Activated CD4-positive, CD25-positive, alpha-beta regulatory T cell treated with anti-CD3 and anti-CD28 coated beads, Interleukin-2, amount 50 U/mL, for 24 hours (primary cell): ENCODE measurements at regions not wholly inside any gene's neighbourhood (a gene's known extent, or its start where the extent isn't known, plus 50 kb on each side); places are given as distances from the start of the nearest gene placed in this dataset.
"Not testable (repeated sequence)": the region's sequence is repeated elsewhere in the genome, so short reads cannot be mapped to it uniquely, and the experiment has no call there.

Source experiments
- ATAC-seq, 2 donors: fragments of 150-1000 bp; cut with Tn5 transposase; one replicate each; pipeline ENCODE4 v1.10.0; 2021; ENCODE audit warnings: mild to moderate bottlenecking in 1 of 2, moderate library complexity in 1 of 2

GRCh38 chr2:48228345-48228684 is 86.2 kb upstream of the FOXN2 start:
- ATAC-seq = no peak

- ATAC-seq = no peak
Observed at GRCh38 chr2:48229063-48229462, 85.4 kb upstream of the FOXN2 start.

GRCh38 chr2:48230834-48231233 is 83.6 kb upstream of the FOXN2 start:
- no peak for ATAC-seq

GRCh38 chr2:48232351-48232750 is 82.1 kb upstream of the FOXN2 start:
- ATAC-seq = no peak

GRCh38 chr2:48233005-48233404 is 81.5 kb upstream of the FOXN2 start:
- ATAC-seq = peak; percentile 85 to 87

- not testable (repeated sequence) for ATAC-seq
Observed at GRCh38 chr2:48233824-48234223, 80.7 kb upstream of the FOXN2 start.

- no peak for ATAC-seq
Observed at GRCh38 chr2:48235076-48235475, 79.4 kb upstream of the FOXN2 start.

- no peak for ATAC-seq
Observed at GRCh38 chr2:48238381-48238780, 76.1 kb upstream of the FOXN2 start.

GRCh38 chr2:48240912-48241311 is 73.6 kb upstream of the FOXN2 start:
- ATAC-seq = no peak

GRCh38 chr2:48247206-48247605 is 67.3 kb upstream of the FOXN2 start:
- no peak for ATAC-seq

- ATAC-seq = peak; percentile 51 to 64
Observed at GRCh38 chr2:48248251-48248933, 66.1 kb upstream of the FOXN2 start.

- ATAC-seq = no peak
Observed at GRCh38 chr2:48249025-48249424, 65.5 kb upstream of the FOXN2 start.

GRCh38 chr2:48249631-48250473 is 64.6 kb upstream of the FOXN2 start:
- no peak for ATAC-seq

- ATAC-seq = no peak
Observed at GRCh38 chr2:48250474-48250844, 64.0 kb upstream of the FOXN2 start.

- ATAC-seq = peak; percentile 75 to 76
Observed at GRCh38 chr2:48250943-48251342, 63.5 kb upstream of the FOXN2 start.

- ATAC-seq = no peak
Observed at GRCh38 chr2:48251437-48252148, 62.9 kb upstream of the FOXN2 start.

- no peak for ATAC-seq
Observed at GRCh38 chr2:48253301-48253700, 61.2 kb upstream of the FOXN2 start.

- ATAC-seq = no peak
Observed at GRCh38 chr2:48254839-48255238, 59.6 kb upstream of the FOXN2 start.

- ATAC-seq = no peak
Observed at GRCh38 chr2:48257456-48257855, 57.0 kb upstream of the FOXN2 start.

- no peak for ATAC-seq
Observed at GRCh38 chr2:48258481-48259149, 55.9 kb upstream of the FOXN2 start.

- ATAC-seq = no peak
Observed at GRCh38 chr2:48259811-48260210, 54.7 kb upstream of the FOXN2 start.

- ATAC-seq = no peak
Observed at GRCh38 chr2:48264627-48265026, 49.9 kb upstream of the FOXN2 start.
